Heart left ventricle (tissue), 16 donors: ENCODE measurements at regions not wholly inside any gene's neighbourhood (a gene's known extent, or its start where the extent isn't known, plus 50 kb on each side); places are given as distances from the start of the nearest gene placed in this dataset.

ENCODE experiments used
- ATAC-seq, 4 donors: fragments of 200-7000 bp; cut with Tn5 transposase; one replicate each; pipeline ENCODE4 v1.9.1; 2020 to 2022; ENCODE audit warnings: moderate library complexity in 4 of 4, mild to moderate bottlenecking in 3 of 4, moderate number of reproducible peaks in 1 of 4
- DNase-seq, 5 donors: peaks; one replicate each; pipeline ENCODE4 v3.0.0-alpha.2; 2020
- H3K27ac ChIP-seq, 12 donors: fragments of 200-600 bp; sonication (generic) in 4 of 12; one replicate each; pipeline versions ENCODE4 v1.5.0 to v1.8.0; 2016 to 2022; ENCODE audit warnings: mild to moderate bottlenecking in 2 of 12
- H3K27me3 ChIP-seq, 9 donors: fragments of 200-600 bp; sonication (generic) in 2 of 9; one replicate each; pipeline versions ENCODE4 v1.5.1 to v1.8.0; 2016 to 2022; ENCODE audit warnings: mild to moderate bottlenecking in 3 of 9
- H3K36me3 ChIP-seq, 9 donors: fragments of 200-600 bp; sonication (generic) in 2 of 9; one replicate each; pipeline versions ENCODE4 v1.5.0 to v1.8.0; 2018 to 2022; ENCODE audit warnings: mild to moderate bottlenecking in 2 of 9
- H3K4me1 ChIP-seq, 12 donors: fragments of 200-600 bp; sonication (generic) in 4 of 12; one replicate each; pipeline versions ENCODE4 v1.5.0 to v1.8.0; 2016 to 2022; ENCODE audit warnings: mild to moderate bottlenecking in 3 of 12
- H3K4me3 ChIP-seq, 12 donors: fragments of 200-600 bp; sonication (generic) in 4 of 12; one replicate each; pipeline versions ENCODE4 v1.5.0 to v1.8.0; 2017 to 2022; ENCODE audit warnings: mild to moderate bottlenecking in 9 of 12, moderate library complexity in 4 of 12
- H3K9me3 ChIP-seq, 12 donors: fragments of 200-600 bp; sonication (generic) in 4 of 12; one replicate each; pipeline versions ENCODE4 v1.5.0 to v1.8.0; 2016 to 2022; ENCODE audit warnings: mild to moderate bottlenecking in 1 of 12
- CTCF ChIP-seq, 12 donors: fragments of 200-600 bp; sonication (generic) in 4 of 12; IDR thresholded peaks; one replicate each; pipeline versions ENCODE4 v1.5.0 to v1.8.0; 2018 to 2022; ENCODE audit warnings: antibody characterized with exemption in 12 of 12, mild to moderate bottlenecking in 5 of 12
- POLR2A ChIP-seq, 2 donors: fragments of 450-650 bp; IDR thresholded peaks; one replicate each; pipeline ENCODE4 v1.6.1; 2017; ENCODE audit warnings: antibody characterized with exemption in 2 of 2, mild to moderate bottlenecking in 2 of 2, moderate library complexity in 2 of 2
- WGBS, 4 donors: extraction: QIAGEN DNeasy Blood & Tissue Kit in 2 of 4; methylation state at CpG; one replicate each; pipeline versions ENCODE4 v1.1.5 to v1.1.7; 2013 to 2018; 5-methylcytosine and 5-hydroxymethylcytosine counted together
- intact Hi-C, 10 donors: fragments of 100-400 bp; cut with DNase I; formaldehyde crosslinking; loops; one replicate each; pipeline versions ENCODE4 v1.11.1 to v1.14.2; 2022
- donor health status: ischemic (EF 13 %, LVEDD 7.1; RV severe dilation, severe dysfunction).
- donor health status: healthy with polysubstance abuse.
- donor health status: DM: no; HTN: yes; CAD: no.
- donor health status: DM: no; HTN: no; CAD: no.
- donor health status: ischemic (EF 25% LVEDD 6.9; RV normal size, moderate dysfunction).
- donor health status: ischemic (EF 25% LVEDD 5.7; RV mildly dilated, moderate dysfunction).
- donor health status: healthy.
- donor health status: DM: yes; HTN: yes; CAD: no.
- donor health status: ischemic (EF 35%, LVEDD 5.7; RV mildly dilated, moderate dysfunction).
- donor health status: nonischemic (EF 11% LVEDD 7.7; RV severe dilation, severe dysfunction).
- donor health status: DM: yes; HTN: yes; CAD: no.
- donor health status: PGD.
- donor health status: ischemic (EF 29% LVEDD 5.4; RV normal size, mild dysfunction).
- donor health status: nonischemic (EF 23%, LVEDD 6.1; RV moderate dilation, normal function).

DNA sequence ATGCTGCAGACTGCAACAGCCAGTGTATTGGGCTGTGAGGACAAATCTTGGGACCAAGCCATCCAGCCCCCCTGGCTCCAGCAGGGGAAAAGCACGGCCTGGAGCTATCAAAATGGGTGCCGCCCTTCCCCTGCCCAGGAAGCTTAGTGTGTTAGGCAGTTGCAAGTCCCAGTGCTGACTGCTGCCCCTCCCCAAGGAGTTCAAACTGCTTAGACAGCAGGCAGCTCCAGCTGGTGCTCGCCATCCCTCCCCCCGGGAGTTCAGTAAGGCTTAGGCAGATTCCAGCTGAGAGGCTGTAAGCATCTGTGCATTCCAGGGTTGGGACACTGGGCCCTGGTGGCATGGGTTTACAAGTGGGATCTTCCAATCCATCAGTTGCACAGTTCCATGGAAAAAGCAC is 579.6 kb upstream of the NR5A2 start:
- H3K27ac ChIP-seq, result no peak overlapping the region
- intact Hi-C loops, result no loop called here
- no peaks in the 10 kb centered on the region for H3K36me3 ChIP-seq
- WGBS, 4 donors, result 50 to 73% (median 63%) methylated on average over 3 to 4 of the region's 4 CpGs
- no peaks in the 10 kb centered on the region for H3K4me1 ChIP-seq
- DNase-seq, result no peak
- no peak for ATAC-seq
- H3K9me3 ChIP-seq, result peaks cover 0 to 29% (median 2%) of the 10 kb centered on the region in 12 donors
- TF ChIP-seq POLR2A (IDR thresholded peaks at IDR 0.05), result no peak
- no peak for TF ChIP-seq CTCF (IDR thresholded peaks at IDR 0.05)
- no peak overlapping the region for H3K4me3 ChIP-seq
- H3K27me3 ChIP-seq, result no peaks in the 10 kb centered on the region

GRCh38 chr1:199448646-199449045 is 578.9 kb upstream of the NR5A2 start:
- Histone ChIP-seq H3K9me3 (peaks cover 0 to 22% (median 0%) of the 10 kb centered on the region in 12 donors), H3K36me3 (no peaks in the 10 kb centered on the region), H3K27me3 (no peaks in the 10 kb centered on the region), H3K27ac (no peak overlapping the region), H3K4me3 (no peak overlapping the region), H3K4me1 (no peaks in the 10 kb centered on the region)
- DNase-seq (no peak), ATAC-seq (no peak)
- intact Hi-C loops, result no loop called here
- WGBS, 4 donors, result 71 to 81% (median 78%) methylated on average over 3 of the region's 3 CpGs
- no peak for TF ChIP-seq CTCF (IDR thresholded peaks at IDR 0.05)
- TF ChIP-seq POLR2A (IDR thresholded peaks at IDR 0.05), result no peak

DNA sequence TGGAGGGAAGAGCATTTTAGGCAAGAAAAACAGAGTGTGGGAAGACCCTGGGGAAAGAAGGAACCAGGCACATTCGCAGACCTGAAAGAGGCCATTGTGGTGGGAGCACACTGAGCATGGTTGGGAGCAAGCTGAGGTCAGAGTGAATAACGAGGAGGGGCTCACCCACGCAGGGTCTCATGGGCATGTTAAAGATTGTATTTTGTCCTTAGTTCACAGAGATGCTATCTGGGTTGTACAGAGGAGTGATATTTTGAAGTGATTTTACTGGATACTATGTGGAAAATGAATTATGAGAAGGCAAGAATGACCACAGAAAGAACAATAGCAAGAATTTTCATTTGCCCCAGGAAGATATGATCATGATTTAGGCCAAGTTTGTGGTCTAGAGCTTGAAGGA is 578.3 kb upstream of the NR5A2 start:
- 54 to 68% (median 57%) methylated on average over 3 of the region's 3 CpGs for WGBS, 4 donors
- no peak overlapping the region for H3K27ac ChIP-seq
- TF ChIP-seq POLR2A (IDR thresholded peaks at IDR 0.05) (no peak), CTCF (IDR thresholded peaks at IDR 0.05) (no peak)
- no peak for DNase-seq
- H3K4me3 ChIP-seq, result no peak overlapping the region
- no peaks in the 10 kb centered on the region for H3K27me3 ChIP-seq
- no peaks in the 10 kb centered on the region for H3K36me3 ChIP-seq
- no peak for ATAC-seq
- H3K9me3 ChIP-seq, result peaks cover 0 to 19% (median 0%) of the 10 kb centered on the region in 12 donors
- intact Hi-C loops, result no loop called here
- H3K4me1 ChIP-seq, result no peaks in the 10 kb centered on the region

- Histone ChIP-seq H3K4me3 (no peak overlapping the region), H3K27ac (no peak overlapping the region), H3K36me3 (no peaks in the 10 kb centered on the region), H3K4me1 (no peaks in the 10 kb centered on the region), H3K27me3 (no peaks in the 10 kb centered on the region), H3K9me3 (peaks cover 0 to 14% (median 0%) of the 10 kb centered on the region in 12 donors)
- 31 to 60% (median 41%) methylated on average over 2 of the region's 2 CpGs for WGBS, 4 donors
- intact Hi-C loops, result no loop called here
- DNase-seq (no peak), ATAC-seq (no peak)
- no peak for TF ChIP-seq CTCF (IDR thresholded peaks at IDR 0.05)
- TF ChIP-seq POLR2A (IDR thresholded peaks at IDR 0.05), result no peak
Observed at GRCh38 chr1:199449681-199450080, 577.8 kb upstream of the NR5A2 start.
